ENCODE measurements at regions not wholly inside any gene's neighbourhood (a gene's known extent, or its start where the extent isn't known, plus 50 kb on each side); places are given as distances from the start of the nearest gene placed in this dataset.

DNA sequence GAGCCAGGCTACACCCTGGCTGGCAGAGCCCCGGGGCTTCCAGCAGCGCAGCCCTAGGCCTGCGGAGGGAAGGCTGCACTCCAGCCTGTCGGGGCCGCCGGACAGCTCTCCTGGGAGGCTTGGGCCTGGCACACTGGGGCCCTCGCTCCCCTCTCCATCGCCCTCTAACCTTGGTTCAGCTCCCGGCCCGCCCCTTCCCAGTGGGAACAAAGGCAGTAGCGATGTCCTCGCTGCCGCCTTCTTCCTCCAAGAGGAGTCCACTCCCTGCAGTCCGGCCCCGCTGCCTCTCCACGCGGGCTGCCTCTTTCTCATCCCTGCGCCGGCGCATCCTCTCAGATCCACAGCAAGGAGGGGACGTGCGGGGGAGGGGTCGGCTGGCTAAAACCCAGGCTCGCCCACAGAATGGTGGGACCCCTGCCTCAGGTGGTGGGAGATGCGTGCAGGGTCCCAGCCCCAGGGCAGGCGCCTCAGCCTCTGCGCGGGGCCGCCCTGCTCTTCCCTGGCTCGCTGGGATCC is 138.1 kb downstream of the TWIST2 start:
- TF ChIP-seq RAD21 (IDR thresholded peaks at IDR 0.05; ENCODE audit: low read depth) (no peak), USF1 (IDR thresholded peaks at IDR 0.05) (no peak), EP300 (IDR thresholded peaks at IDR 0.05; ENCODE audit: borderline replicate concordance) (no peak), YY1 (IDR thresholded peaks at IDR 0.05; ENCODE audit: low read depth) (no peak), FOXM1 (IDR thresholded peaks at IDR 0.05; ENCODE audit: borderline replicate concordance, low read depth) (no peak), NFIC (IDR thresholded peaks at IDR 0.05) (no peak), ZBTB7A (IDR thresholded peaks at IDR 0.05; ENCODE audit: low read depth) (no peak), TCF12 (IDR thresholded peaks at IDR 0.05; ENCODE audit: low read depth) (no peak), CREB1 (IDR thresholded peaks at IDR 0.05; ENCODE audit: low read depth) (no peak), CEBPB (IDR thresholded peaks at IDR 0.05) (no peak), TAF1 (IDR thresholded peaks at IDR 0.05; ENCODE audit: low read depth) (no peak), TEAD4 (IDR thresholded peaks at IDR 0.05) (no peak), EGR1 (IDR thresholded peaks at IDR 0.05) (no peak)
- TF ChIP-seq, protein P1, sequence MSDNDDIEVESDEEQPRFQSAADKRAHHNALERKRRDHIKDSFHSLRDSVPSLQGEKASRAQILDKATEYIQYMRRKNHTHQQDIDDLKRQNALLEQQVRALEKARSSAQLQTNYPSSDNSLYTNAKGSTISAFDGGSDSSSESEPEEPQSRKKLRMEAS (IDR thresholded peaks at IDR 0.05): no peak
- TF ChIP-seq, protein P2, sequence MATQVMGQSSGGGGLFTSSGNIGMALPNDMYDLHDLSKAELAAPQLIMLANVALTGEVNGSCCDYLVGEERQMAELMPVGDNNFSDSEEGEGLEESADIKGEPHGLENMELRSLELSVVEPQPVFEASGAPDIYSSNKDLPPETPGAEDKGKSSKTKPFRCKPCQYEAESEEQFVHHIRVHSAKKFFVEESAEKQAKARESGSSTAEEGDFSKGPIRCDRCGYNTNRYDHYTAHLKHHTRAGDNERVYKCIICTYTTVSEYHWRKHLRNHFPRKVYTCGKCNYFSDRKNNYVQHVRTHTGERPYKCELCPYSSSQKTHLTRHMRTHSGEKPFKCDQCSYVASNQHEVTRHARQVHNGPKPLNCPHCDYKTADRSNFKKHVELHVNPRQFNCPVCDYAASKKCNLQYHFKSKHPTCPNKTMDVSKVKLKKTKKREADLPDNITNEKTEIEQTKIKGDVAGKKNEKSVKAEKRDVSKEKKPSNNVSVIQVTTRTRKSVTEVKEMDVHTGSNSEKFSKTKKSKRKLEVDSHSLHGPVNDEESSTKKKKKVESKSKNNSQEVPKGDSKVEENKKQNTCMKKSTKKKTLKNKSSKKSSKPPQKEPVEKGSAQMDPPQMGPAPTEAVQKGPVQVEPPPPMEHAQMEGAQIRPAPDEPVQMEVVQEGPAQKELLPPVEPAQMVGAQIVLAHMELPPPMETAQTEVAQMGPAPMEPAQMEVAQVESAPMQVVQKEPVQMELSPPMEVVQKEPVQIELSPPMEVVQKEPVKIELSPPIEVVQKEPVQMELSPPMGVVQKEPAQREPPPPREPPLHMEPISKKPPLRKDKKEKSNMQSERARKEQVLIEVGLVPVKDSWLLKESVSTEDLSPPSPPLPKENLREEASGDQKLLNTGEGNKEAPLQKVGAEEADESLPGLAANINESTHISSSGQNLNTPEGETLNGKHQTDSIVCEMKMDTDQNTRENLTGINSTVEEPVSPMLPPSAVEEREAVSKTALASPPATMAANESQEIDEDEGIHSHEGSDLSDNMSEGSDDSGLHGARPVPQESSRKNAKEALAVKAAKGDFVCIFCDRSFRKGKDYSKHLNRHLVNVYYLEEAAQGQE (IDR thresholded peaks at IDR 0.05; ENCODE audit: low read depth): no peak

GRCh38 chr2:238986491-238987351 is 138.8 kb downstream of the TWIST2 start:
- TF ChIP-seq CREB1 (IDR thresholded peaks at IDR 0.05; ENCODE audit: low read depth) (no peak), TCF12 (IDR thresholded peaks at IDR 0.05; ENCODE audit: low read depth) (no peak), CEBPB (IDR thresholded peaks at IDR 0.05) (no peak), NFIC (IDR thresholded peaks at IDR 0.05) (no peak), EP300 (IDR thresholded peaks at IDR 0.05; ENCODE audit: borderline replicate concordance) (no peak)

GRCh38 chr2:238987352-238987981 is 139.6 kb downstream of the TWIST2 start:
- no peak for TF ChIP-seq EGR1 (IDR thresholded peaks at IDR 0.05)

DNA sequence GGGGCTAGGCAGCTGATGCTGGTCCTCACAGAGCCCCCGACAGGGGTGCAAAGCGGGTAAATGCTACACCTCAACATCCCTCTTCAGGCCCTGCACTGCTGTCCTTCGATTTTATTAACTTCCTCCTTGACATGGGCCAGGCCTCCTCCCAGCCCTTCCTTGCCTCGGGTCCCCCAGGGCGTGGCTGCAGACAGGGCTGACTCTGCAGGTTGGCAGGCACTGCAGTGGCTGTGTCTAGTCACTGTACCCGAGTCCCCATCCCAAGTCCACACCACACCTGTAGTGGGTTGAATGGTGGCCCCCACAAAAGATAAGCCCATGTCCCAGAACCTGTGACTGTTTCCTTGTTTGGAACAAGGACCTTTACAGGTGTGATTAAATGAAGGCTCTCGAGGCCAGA is 140.2 kb downstream of the TWIST2 start:
- TF ChIP-seq CREB1 (IDR thresholded peaks at IDR 0.05; ENCODE audit: low read depth): no peak
- TF ChIP-seq USF1 (IDR thresholded peaks at IDR 0.05): no peak
- TF ChIP-seq, protein P1 (IDR thresholded peaks at IDR 0.05): no peak
- TF ChIP-seq EP300 (IDR thresholded peaks at IDR 0.05; ENCODE audit: borderline replicate concordance): no peak
- TF ChIP-seq TCF12 (IDR thresholded peaks at IDR 0.05; ENCODE audit: low read depth): no peak
- no peak for TF ChIP-seq CEBPB (IDR thresholded peaks at IDR 0.05)

- TF ChIP-seq ZBTB7A (IDR thresholded peaks at IDR 0.05; ENCODE audit: low read depth): no peak
- TF ChIP-seq EGR1 (IDR thresholded peaks at IDR 0.05): no peak
- TF ChIP-seq TEAD4 (IDR thresholded peaks at IDR 0.05): no peak
- TF ChIP-seq EP300 (IDR thresholded peaks at IDR 0.05; ENCODE audit: borderline replicate concordance): no peak
- TF ChIP-seq, protein P1 (IDR thresholded peaks at IDR 0.05): no peak
- TF ChIP-seq NFIC (IDR thresholded peaks at IDR 0.05): no peak
- TF ChIP-seq, protein P2 (IDR thresholded peaks at IDR 0.05; ENCODE audit: low read depth): no peak
- TF ChIP-seq YY1 (IDR thresholded peaks at IDR 0.05; ENCODE audit: low read depth): no peak
- no peak for TF ChIP-seq TCF12 (IDR thresholded peaks at IDR 0.05; ENCODE audit: low read depth)
Measured at GRCh38 chr2:238988752-238989151, 140.9 kb downstream of the TWIST2 start.

DNA sequence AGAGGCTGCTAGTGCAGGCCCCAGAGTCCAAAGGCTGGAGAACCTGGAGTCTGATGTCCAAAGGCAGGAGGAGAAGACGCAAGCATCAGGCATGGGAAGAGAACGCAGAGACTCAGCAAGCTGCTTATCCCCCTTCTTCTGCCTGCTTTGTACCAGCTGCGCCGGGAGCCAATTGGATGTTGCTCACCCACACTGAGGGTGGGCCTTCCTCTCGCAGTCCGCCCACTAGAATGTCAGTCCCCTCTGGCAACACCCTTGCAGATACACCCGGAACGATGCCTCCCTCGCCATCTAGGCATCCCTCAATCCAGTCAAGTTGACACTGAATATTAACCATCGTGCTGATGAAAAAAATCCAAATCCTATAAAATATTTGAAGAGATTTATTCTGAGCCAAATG is 141.6 kb downstream of the TWIST2 start:
- no peak for TF ChIP-seq USF1 (IDR thresholded peaks at IDR 0.05)

Measured in Ishikawa (cell line).